GM23338 (cell line): ENCODE measurements at regions not wholly inside any gene's neighbourhood (a gene's known extent, or its start where the extent isn't known, plus 50 kb on each side); places are given as distances from the start of the nearest gene placed in this dataset.
A peak's percentile ranks its signal among the peaks of the same experiment; 100 is the strongest.

Experiments used
- ATAC-seq: fragments of 200-7000 bp; cut with Tn5 transposase; 3 replicates; pipeline ENCODE4 v1.9.1; 2020
- DNase-seq: peaks from one replicate; pipeline ENCODE4 v3.0.0-alpha.2; 2015; ENCODE audit warnings: low spot score
- H2AFZ ChIP-seq: fragments of 200-600 bp; sonication (generic); 2 replicates; pipeline ENCODE4 v1.8.0; 2016; ENCODE audit warnings: antibody characterized with exemption, mild to moderate bottlenecking, moderate library complexity
- H3F3A ChIP-seq: fragments of 200-600 bp; sonication (generic); replicated peaks from 2 replicates; pipeline ENCODE4 v1.8.0; 2017; ENCODE audit warnings: antibody characterized with exemption, mixed run types, low read depth
- H3K27ac ChIP-seq: fragments of 200-600 bp; sonication (generic); 2 replicates; pipeline ENCODE4 v1.6.1; 2016; ENCODE audit warnings: low read depth
- H3K27me3 ChIP-seq: fragments of 200-600 bp; sonication (generic); 2 replicates; pipeline ENCODE4 v1.8.0; 2016; ENCODE audit warnings: mild to moderate bottlenecking, mixed run types, moderate library complexity; ENCODE audit not compliant: insufficient read depth
- H3K36me3 ChIP-seq: fragments of 200-600 bp; sonication (generic); 2 replicates; pipeline ENCODE4 v1.8.0; 2016; ENCODE audit warnings: mild to moderate bottlenecking; ENCODE audit not compliant: insufficient read depth
- H3K4me1 ChIP-seq: fragments of 200-600 bp; sonication (generic); 2 replicates; pipeline ENCODE4 v1.8.0; 2016; ENCODE audit warnings: mild to moderate bottlenecking, moderate library complexity; ENCODE audit not compliant: insufficient read depth
- H3K4me2 ChIP-seq: fragments of 200-600 bp; sonication (generic); 2 replicates; pipeline ENCODE4 v1.7.1; 2017; ENCODE audit warnings: mixed run types
- H3K4me3 ChIP-seq: fragments of 200-600 bp; sonication (generic); 2 replicates; pipeline ENCODE4 v1.6.1; 2016; ENCODE audit warnings: mixed run types
- H3K79me2 ChIP-seq: fragments of 200-600 bp; sonication (generic); replicated peaks from 2 replicates; pipeline ENCODE4 v1.8.0; 2017; ENCODE audit warnings: mild to moderate bottlenecking; ENCODE audit not compliant: insufficient read depth
- H3K9me2 ChIP-seq: fragments of 200-600 bp; sonication (generic); 2 replicates; pipeline ENCODE4 v1.8.0; 2017; ENCODE audit not compliant: insufficient read depth
- H4K20me1 ChIP-seq: fragments of 200-600 bp; sonication (generic); replicated peaks from 2 replicates; pipeline ENCODE4 v1.8.0; 2017; ENCODE audit warnings: mild to moderate bottlenecking; ENCODE audit not compliant: insufficient read depth
- H3K27ac Mint-ChIP-seq: 2 replicates; pipeline ENCODE4 v1.8.0; 2020; ENCODE audit warnings: inconsistent platforms, mild to moderate bottlenecking, moderate library complexity, mixed read lengths
- H3K27me3 Mint-ChIP-seq: 3 replicates; pipeline ENCODE4 v1.8.0; 2022; ENCODE audit warnings: low read depth, mild to moderate bottlenecking, moderate library complexity, mixed read lengths, inconsistent platforms; ENCODE audit not compliant: insufficient read depth, poor library complexity
- H3K36me3 Mint-ChIP-seq: 3 replicates; pipeline ENCODE4 v1.8.0; 2021; ENCODE audit warnings: low read depth, mild to moderate bottlenecking, inconsistent platforms, moderate library complexity, mixed read lengths
- H3K4me1 Mint-ChIP-seq: 3 replicates; pipeline ENCODE4 v1.8.0; 2020; ENCODE audit warnings: mild to moderate bottlenecking, inconsistent platforms, mixed read lengths
- H3K4me3 Mint-ChIP-seq: 3 replicates; pipeline ENCODE4 v1.8.0; 2021; ENCODE audit warnings: moderate library complexity, mild to moderate bottlenecking, inconsistent platforms, mixed read lengths
- H3K9me3 Mint-ChIP-seq: 3 replicates; pipeline ENCODE4 v1.8.0; 2020; ENCODE audit warnings: moderate library complexity, mild to moderate bottlenecking, inconsistent platforms, mixed read lengths
- EZH2phosphoT487 ChIP-seq: fragments of 200-600 bp; sonication (generic); IDR thresholded peaks from one replicate; pipeline ENCODE4 v1.8.1; 2018; ENCODE audit warnings: antibody characterized with exemption; ENCODE audit not compliant: unreplicated experiment
- NANOG ChIP-seq: IDR thresholded peaks from 2 replicates; pipeline ENCODE4 v1.6.1; 2016; ENCODE audit warnings: antibody characterized with exemption, borderline replicate concordance
- POLR2AphosphoS5 ChIP-seq: IDR thresholded peaks from 2 replicates; pipeline ENCODE4 v1.6.1; 2016; ENCODE audit warnings: antibody characterized with exemption, low read depth
- STAT1 ChIP-seq: IDR thresholded peaks from one replicate; pipeline ENCODE4 v1.6.1; 2016; ENCODE audit warnings: antibody characterized with exemption; ENCODE audit not compliant: unreplicated experiment
- ZNF114 ChIP-seq: fragments of 250-450 bp; sonication (Bioruptor Pico); IDR thresholded peaks from 2 replicates; pipeline ENCODE4 v1.5.0; 2020; ENCODE audit warnings: mild to moderate bottlenecking, moderate library complexity
- TF ChIP-seq, protein P1 (sequence below): IDR thresholded peaks from one replicate; pipeline ENCODE4 v1.6.1; 2018; ENCODE audit warnings: antibody characterized with exemption; ENCODE audit not compliant: unreplicated experiment
- TF ChIP-seq, protein P2 (sequence below), 2 experiments: fragments of 200-600 bp in 1 of 2; sonication (generic) in 1 of 2; conservative IDR thresholded peaks; 2 replicates each; pipeline versions ENCODE4 v1.5.1 to v1.6.1; 2016 to 2017; ENCODE audit warnings: antibody characterized with exemption in 2 of 2, low read depth in 2 of 2, mild to moderate bottlenecking in 2 of 2, moderate library complexity in 1 of 2

DNA sequence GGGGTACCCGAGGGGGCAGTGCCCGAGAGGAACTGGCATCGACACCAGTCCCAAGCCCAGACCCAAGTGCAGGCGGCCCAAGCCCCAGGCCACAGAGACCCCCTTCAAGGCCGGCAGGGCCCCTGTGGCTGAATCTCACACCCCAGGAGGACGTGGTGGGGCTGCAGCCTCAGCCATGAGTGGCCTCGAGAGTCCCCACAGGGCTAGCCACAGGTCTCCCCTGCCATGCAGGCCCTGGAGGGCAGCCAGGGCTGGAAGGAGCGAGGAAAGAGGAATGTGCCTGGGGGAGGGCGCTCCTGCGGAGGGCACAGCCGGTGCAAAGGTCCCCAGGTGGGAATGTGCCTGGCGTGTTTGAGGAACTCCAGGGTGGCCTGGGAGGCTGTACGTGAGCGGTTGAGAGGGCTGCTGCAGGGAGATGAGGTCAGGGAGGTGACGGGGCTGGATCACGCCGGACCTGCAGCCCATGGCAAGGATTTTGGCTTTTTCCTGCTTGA, 86.1 kb downstream of the NCOR2 start (continued):
- TF ChIP-seq, protein P1, sequence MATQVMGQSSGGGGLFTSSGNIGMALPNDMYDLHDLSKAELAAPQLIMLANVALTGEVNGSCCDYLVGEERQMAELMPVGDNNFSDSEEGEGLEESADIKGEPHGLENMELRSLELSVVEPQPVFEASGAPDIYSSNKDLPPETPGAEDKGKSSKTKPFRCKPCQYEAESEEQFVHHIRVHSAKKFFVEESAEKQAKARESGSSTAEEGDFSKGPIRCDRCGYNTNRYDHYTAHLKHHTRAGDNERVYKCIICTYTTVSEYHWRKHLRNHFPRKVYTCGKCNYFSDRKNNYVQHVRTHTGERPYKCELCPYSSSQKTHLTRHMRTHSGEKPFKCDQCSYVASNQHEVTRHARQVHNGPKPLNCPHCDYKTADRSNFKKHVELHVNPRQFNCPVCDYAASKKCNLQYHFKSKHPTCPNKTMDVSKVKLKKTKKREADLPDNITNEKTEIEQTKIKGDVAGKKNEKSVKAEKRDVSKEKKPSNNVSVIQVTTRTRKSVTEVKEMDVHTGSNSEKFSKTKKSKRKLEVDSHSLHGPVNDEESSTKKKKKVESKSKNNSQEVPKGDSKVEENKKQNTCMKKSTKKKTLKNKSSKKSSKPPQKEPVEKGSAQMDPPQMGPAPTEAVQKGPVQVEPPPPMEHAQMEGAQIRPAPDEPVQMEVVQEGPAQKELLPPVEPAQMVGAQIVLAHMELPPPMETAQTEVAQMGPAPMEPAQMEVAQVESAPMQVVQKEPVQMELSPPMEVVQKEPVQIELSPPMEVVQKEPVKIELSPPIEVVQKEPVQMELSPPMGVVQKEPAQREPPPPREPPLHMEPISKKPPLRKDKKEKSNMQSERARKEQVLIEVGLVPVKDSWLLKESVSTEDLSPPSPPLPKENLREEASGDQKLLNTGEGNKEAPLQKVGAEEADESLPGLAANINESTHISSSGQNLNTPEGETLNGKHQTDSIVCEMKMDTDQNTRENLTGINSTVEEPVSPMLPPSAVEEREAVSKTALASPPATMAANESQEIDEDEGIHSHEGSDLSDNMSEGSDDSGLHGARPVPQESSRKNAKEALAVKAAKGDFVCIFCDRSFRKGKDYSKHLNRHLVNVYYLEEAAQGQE: no peak
- no peak for TF ChIP-seq ZNF114 (CRISPR knock-in tag)
- no peak for TF ChIP-seq STAT1

DNA sequence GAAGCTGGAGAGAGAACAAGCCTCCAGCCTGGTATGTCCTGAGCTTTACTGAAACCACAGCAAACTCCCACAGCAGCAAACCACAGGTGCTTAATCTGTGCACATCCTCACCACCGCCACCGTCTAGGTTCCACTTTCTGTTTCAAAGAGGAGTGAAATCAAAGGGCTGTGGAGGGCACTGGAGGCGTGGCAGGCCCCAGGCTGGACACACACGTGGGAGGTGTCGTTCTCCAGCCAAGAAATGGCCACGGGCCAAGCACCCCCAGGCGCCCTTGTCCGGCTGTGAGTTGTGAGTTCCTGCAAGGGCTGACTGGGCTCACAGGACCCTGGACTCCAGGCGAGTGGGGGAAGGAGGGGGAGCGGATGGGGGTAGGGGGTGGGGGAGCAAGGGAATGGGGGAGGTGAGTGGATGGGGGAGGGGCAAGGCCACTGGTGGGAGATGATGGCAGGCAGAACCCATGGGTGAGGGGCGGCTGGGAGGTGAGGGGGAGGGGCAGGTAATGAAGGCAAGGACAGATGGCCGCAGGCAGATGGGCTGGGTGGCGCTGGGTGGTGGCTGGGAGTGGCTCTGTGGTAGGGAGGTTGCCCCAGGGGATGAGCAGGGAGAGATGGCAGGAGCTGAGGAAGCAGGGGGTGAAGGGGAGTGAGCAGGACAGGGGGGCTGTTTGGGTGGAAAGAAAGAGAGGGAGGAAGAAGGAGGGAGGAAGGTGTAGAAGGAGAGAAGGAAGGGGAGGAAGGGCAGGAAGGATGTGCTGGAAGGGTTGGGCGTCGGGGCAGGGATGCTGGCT, 86.7 kb downstream of the NCOR2 start:
- Histone ChIP-seq H3F3A (no peaks in the 10 kb centered on the region), H3K4me2 (no peak overlapping the region), H3K4me3 (no peak overlapping the region), H3K27ac (no peak overlapping the region; the same call in 1 of the 2 replicates), H3K79me2 (0 out of 2 replicates have a peak, but pooled peaks cover 15% of the 10 kb centered on the region), H3K4me1 (no peaks in the 10 kb centered on the region), H2AFZ (no peak overlapping the region), H3K9me2 (no peaks in the 10 kb centered on the region), H3K36me3 (peaks cover 5% of the 10 kb centered on the region), H4K20me1 (peaks cover 19% of the 10 kb centered on the region), H3K27me3 (no peaks in the 10 kb centered on the region)
- no peak overlapping the region for H3K4me3 Mint-ChIP-seq
- no peaks in the 10 kb centered on the region for H3K9me3 Mint-ChIP-seq
- H3K27me3 Mint-ChIP-seq: peaks cover 10% of the 10 kb centered on the region
- H3K36me3 Mint-ChIP-seq: peaks cover 52% of the 10 kb centered on the region
- DNase-seq (no peak), ATAC-seq (peak; percentile 13; the same call in 1 of the 3 replicates)
- peaks cover 12% of the 10 kb centered on the region for H3K4me1 Mint-ChIP-seq
- H3K27ac Mint-ChIP-seq: no peak overlapping the region
- TF ChIP-seq NANOG (no peak), POLR2AphosphoS5 (no peak), EZH2phosphoT487 (no peak)
- TF ChIP-seq, protein P2, sequence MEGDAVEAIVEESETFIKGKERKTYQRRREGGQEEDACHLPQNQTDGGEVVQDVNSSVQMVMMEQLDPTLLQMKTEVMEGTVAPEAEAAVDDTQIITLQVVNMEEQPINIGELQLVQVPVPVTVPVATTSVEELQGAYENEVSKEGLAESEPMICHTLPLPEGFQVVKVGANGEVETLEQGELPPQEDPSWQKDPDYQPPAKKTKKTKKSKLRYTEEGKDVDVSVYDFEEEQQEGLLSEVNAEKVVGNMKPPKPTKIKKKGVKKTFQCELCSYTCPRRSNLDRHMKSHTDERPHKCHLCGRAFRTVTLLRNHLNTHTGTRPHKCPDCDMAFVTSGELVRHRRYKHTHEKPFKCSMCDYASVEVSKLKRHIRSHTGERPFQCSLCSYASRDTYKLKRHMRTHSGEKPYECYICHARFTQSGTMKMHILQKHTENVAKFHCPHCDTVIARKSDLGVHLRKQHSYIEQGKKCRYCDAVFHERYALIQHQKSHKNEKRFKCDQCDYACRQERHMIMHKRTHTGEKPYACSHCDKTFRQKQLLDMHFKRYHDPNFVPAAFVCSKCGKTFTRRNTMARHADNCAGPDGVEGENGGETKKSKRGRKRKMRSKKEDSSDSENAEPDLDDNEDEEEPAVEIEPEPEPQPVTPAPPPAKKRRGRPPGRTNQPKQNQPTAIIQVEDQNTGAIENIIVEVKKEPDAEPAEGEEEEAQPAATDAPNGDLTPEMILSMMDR (conservative IDR thresholded peaks at IDR 0.05; ENCODE audit: low read depth in 2 of 2): no peak
